GM04504 (cell line): ENCODE measurements at regions not wholly inside any gene's neighbourhood (a gene's known extent, or its start where the extent isn't known, plus 50 kb on each side); places are given as distances from the start of the nearest gene placed in this dataset.
"Not testable (repeated sequence)": the region's sequence is repeated elsewhere in the genome, so short reads cannot be mapped to it uniquely, and the experiment has no call there.

ENCODE experiments used
- DNase-seq: peaks from one replicate; pipeline ENCODE4 v3.0.0-alpha.2; 2012; ENCODE audit warnings: low read depth

DNA sequence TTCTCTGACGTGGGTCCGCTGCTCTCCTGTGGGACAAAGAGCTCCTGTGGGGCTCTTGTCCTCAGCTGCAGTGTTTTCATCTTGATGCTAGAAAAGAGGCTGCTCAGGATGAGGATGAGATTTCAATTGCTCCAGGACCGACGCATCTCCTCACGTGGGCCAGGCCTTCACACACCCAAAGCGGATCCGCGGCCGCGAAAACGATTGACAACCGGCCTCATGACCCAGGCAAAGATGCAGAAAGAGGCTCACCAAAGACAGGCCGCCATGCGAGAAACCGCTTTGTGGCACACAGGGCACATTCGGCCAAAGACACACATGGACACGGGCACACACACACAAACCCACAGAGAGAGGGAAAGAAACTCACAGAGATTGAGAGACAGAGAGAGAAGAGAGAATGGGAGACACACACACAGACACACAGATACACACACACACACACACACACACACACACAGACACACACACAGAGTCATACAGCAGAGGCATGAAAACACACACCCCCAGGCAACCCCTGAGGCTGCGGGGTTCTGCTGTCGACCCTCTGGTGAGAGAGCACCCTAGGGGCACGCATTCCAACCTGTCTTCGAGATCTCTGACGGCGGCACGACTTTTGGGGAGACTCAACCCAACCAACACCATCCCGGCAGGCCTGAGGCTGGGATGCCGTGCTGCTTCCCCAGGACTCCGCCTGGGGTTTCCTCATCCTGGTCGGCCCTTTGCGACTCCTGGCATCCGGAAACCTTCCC lies 168.5 kb upstream of the ZNF337 start:
- DNase-seq = not testable (repeated sequence)

DNA sequence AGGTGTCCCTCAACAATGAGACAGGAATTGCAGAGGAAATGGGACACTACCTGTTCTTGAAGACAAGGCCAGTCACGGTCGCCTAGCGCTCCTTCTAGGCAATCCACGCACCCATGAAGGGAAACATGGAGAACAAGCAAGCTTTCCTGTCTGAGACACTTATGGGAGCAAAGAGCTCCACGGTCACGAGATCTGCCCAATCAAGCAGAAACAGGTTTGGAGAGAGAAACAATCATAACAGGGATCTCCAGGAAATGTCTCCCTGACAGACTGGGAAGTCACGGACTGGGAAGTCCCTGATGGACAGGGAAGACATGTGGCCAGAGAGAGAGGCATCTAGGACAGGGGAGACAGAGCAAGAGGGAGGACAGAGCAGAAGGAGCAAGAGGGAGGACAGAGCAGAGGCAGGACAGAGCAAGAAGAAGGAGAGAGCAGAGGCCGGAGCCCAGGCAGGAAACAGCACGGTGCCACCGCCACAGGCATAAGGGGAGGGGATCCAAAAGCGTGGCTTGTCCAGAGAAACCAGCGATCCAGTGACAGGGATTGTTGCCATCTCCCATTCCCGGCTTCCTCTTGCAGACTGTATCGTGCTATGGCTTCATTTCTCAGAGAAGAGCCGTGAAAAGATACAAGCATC lies 167.8 kb upstream of the ZNF337 start:
- DNase-seq = no peak

DNA sequence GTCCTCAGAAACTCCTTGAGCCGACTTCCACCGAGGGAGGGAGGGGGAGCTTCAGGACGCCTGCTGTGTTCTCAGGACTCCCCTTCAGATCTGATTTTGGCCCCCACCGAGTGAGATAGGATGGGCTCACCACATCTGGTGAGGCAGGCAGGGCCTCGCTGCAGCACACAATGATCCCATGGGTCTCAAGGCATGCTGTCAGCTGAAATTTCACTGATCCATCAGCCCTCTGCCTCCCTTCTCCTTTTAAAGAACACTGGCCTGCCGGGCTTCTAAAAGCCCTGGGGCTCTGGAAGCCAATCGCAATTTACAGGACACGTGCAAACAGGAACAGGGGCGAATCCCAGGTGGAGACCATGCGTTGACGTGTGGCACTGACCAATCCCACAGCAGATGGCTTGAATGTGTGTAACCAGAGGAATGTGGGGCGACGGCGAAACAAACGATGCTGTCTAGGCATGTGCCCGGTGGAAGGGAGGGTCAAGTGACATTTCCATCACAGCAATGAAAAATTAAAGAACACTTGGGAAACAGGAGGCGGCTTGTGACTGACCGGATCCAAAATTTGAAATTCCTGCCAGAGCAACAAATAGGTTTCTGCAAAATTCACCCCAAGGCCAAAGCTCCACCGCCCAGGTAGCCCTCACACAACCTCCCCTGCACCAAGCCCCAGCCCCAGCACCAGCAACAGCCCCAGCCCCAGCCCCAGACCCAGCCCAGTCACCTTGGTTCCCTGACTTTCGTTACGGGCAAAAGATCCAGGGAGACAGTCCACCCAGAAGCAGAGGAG lies 167.1 kb upstream of the ZNF337 start:
- no peak for DNase-seq

DNA sequence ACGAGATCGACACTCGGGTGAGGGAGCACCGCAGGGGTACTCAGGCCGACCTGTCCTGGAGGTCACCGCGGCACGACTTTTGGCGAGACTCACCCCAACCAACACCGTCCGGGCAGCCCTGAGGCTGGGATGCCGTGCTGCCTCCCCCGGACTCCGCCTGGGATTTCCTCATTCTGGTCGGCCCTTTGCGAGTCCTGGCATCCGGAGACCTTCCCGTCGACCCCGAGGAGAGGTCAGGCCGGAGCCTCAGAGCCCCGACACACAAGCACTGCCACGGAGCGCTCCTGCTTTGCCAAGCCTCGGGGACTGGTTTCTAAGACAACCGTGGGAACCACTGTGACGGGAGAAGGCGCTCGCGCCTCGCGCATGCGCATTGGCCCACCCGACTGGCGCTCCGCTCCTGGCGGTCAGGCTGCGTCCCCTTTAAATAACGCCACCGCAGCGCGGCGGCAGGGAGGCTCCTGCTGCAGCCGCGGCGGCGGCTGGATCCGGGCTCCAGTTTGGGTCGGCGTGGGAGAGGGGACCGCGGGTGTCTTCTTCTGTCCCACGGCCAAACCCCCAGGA lies 166.4 kb upstream of the ZNF337 start:
- DNase-seq = peak; percentile 71

DNA sequence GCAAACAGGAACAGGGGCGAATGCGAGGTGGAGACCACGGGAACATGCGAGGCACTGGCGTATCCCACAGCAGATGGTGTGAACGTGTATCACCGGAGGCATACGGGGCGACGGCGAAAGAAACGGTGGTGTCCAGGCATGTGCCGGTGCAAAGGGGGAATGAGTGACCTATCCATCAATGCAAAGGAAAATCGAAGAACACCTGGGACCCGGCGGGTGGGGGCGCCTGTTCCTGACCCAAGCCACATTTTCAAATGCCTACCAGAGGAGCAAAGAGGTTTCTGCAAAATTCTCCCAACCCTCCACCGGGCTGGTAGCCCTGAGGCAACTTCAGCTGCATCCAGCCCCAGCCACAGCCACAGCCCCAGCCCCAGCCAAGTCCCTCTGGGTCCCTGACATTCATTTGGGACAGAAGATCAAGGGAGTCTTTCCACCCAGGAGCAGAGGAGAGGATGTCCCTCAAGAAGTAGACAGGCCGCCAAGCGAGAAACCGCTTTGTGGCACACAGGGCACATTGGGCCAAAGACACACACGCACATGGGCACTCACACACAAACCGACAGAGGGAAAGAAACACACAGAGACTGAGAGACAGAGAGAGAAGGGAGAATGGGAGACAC lies 164.0 kb upstream of the ZNF337 start:
- DNase-seq = no peak

DNA sequence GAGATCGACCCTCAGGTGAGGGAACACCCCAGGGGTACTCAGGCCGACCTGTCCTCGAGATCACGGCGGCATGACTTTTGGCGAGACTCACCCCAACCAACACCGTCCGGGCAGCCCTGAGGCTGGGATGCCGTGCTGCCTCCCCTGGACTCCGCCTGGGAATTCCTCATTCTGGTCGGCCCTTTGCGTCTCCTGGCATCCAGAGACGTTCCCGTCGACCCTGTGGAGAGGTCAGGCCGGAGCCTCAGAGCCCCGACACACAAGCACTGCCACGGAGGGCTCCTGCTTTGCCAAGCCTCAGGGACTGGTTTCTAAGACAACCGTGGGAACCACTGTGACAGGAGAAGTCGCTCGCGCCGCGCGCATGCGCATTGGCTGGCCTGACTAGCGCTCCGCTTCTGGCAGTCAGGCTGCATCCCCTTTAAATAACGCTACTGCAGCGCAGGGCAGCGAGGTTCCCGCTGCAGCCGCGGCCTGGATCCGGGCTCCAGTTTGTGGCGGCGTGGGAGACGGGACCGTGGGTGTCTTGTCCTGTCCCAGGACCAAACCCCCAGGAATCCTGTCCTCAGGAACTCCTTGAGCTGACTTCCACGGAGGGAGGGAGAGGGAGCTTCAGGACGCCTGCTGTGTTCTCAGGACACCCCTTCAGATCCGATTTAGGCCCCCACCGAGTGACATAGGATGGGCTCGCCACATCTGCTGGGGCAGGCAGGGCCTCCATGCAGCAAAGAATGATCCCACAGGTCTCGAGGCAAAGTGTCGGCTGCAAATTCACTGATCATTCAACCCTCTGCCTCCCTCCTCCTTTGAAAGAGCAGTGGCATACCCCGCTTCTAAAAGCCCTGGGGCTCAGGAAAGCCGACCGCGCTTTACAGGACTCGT lies 163.2 kb upstream of the ZNF337 start:
- no peak for DNase-seq

DNA sequence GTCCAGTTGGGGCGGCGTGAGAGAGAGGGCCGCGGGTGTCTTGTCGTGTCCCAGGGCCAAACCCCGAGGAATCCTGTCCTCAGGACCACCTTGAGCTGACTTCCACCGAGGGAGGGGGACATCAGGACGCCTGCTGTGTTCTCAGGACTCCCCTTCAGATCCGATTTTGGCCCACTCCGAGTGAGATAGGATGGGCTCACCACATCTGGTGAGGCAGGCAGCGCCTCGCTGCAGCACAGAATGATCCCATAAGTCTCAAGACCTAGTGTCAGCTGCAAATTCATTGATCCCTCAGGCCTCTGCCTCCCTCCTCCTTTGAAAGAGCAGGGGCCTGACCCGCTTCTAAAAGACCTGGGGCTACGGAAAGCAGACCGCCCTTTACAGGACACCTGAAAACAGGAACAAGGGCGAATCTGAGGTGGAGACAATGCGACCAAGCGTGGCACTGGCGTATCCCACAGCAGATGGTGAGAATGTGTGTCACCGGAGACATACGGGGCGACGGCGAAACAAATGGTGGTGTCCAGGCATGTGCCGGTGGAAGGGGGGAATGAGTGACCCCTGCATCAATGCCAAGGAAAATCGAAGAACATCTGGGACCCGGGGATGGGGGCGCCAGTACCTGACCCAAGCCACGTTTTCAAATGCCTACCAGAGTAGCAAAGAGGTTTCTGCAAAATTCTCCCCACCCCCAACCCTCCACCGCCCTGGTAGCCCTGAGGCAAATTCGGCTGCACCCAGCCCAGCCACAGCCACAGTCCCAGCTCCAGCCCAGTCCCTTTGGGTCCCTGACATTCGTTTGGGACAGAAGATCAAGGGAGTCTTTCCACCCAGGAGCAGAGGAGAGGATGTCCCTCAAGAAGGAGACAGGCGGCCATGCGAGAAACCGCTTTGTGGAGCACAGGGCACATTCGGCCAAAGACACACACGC lies 162.1 kb upstream of the ZNF337 start:
- DNase-seq = no peak

DNA sequence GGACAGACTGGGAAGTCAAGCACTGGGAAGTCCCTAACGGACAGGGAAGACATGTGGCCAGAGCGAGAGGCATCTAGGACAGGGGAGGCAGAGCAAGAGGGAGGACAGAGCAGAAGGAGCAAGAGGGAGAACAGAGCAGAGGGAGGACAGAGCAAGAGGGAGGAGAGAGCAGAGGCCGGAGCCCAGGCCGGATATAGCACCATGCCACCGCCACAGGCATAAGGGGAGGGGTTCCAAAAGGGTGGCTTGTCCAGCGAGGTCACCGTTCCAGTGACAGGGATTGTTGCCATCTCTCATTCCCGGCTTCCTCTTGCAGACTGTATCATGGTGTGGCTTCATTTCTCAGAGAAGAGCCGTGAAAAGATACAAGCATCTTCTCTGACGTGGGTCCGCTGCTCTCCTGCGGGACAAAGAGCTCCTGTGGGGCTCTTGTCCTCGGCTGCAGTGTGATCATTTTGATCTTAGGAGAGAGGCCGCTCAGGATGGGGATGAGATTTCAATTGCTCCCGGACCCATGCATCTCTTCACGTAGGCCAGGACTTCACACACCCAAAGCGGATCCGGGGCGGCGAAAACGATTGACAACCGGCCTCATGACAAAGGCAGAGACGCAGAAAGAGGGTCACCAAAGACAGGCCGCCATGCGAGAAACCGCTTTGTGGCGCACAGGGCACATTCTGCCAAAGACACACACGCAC lies 160.6 kb upstream of the ZNF337 start:
- DNase-seq = not testable (repeated sequence)

DNA sequence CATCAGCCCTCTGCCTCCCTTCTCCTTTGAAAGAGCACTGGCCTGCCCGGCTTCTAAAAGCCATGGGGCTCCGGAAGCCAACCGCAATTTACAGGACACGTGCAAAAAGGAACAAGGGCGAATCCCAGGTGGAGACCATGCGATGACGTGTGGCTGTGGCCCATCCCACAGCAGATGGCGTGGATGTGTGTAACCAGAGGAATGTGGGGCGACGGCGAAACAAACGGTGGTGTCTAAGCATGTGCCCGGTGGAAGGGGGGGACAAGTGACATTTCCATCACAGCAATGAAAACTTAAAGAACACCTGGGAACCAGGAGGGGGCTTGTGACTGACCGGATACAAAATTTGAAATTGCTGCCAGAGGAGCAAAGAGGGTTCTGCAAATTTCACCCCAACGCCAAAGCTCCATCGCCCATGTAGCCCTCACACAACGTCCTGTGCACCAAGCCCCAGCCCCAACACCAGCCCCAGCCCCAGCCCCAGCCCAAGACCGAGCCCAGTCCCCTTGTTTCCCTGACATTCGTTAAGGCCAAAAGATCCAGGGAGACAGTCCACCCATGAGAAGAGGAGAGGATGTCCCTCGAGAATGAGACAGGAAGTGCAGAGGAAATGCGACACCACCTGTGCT lies 159.7 kb upstream of the ZNF337 start:
- DNase-seq = no peak

DNA sequence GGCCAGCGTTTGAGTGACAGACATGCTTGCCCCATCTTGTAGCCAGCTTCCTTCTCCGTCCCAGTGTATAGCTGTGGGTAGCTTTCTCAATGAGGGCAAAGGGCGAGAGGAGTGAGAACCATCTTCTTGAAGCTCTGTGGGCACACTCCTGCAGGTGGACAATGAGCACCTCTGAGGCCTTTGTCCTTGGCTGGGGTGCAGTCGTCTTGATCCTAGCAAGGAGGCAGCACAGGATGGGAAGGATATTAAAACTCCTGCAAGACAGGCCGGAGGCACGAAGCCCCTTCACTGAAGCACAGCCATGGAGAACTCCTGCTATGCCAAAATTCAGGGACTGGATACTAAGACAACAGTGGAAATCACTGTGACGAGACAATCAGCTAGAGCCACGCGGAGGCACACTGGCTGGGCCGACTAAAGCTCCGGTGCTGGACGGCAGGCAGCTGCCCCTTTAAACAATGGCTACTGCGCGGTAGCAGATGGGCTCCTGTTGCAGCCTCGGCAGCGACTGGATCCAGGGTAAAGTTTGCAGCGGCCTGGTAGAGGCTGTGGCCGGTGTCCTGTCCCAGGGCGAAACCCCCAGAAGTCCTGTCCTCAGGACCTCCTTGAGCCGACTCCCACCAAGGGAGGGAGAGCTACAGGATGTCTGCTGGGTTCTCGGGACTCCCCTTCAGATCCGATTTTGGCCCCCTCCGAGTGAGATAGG lies 159.0 kb upstream of the ZNF337 start:
- not testable (repeated sequence) for DNase-seq

DNA sequence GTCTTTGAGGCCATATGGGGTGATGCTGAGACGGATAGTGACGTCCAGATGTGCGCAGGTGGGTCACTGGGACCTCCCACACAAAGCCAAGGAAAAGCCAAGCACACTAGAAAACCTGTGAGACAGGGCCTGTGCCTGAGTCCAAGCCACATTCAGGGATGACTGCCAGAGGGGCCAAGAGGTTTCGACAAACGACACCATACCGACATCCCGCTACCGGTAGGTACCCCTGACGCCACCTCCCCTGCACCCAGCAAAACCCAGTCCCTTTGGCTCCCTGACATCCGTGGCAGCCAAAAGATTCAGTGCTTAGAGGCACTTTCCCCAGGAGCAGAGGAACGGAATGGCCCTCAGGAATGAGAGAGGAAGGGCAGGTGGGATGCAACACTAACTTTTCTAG lies 158.0 kb upstream of the ZNF337 start:
- DNase-seq = not testable (repeated sequence)

DNA sequence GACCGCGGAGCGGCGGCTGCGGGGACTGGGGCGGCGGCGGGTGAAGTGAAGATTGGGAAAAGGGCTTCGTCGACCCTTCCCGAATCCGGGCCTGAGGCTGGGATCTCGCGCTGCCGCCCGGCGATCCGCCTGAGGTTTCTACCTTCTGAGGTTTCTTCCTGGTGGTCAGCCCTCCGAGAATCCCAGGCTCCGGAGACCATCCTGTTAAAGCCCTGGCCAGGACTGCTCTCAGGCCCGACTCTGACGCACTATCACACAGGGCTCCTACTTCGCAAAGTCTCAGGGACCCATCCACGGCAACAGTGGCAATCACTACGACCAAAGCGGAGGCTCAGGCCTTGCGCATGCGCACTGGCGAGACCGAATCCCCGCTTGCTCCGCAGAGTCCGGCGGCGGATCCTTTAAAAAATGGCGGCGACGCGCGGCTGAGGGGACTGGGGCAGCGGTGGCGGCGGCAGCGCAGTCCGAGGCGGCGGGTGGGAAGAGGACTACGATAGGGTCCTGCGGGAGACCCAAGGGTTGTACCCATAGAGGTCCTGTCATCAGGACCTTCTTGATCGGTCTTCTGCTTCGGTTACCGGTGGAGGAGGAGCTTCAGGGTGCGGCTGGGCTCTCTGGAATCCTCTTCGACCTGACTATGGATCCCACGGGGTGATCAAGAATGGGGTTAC lies 157.2 kb upstream of the ZNF337 start:
- peak; percentile 67 for DNase-seq

DNA sequence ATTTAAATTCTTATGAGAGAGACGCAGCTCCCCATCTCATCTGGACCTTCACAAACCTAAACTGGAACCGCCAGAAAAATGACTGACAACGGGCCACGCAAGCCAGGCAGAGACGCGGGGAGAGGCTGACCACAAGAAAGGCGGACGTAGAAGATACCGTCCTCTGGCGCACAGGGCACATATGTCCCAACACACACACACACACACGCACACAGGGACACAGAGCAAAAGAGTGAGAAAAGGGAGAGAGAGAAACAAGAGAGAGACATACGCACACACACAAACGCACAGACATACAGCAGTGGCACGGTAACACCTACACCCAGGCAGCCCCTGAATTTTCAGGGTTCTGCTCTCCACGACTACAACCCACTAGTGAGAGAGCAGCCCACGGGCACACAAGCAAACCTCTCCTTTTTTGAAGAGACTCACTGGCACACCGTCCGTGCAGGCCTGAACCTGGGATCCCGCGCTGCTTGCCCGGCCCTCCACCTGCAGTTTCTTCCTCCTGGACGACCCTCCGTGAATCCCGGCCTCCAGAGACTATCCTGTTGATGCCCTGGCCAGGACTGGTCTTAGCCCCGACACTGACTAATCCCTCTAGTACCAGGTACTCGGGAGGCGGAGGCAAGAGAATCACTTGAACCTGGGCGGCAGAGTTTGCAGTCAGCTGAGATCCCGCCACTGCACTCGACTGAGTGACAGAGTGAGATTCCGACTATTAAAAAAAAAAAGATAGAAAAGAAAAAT lies 156.5 kb upstream of the ZNF337 start:
- not testable (repeated sequence) for DNase-seq

DNA sequence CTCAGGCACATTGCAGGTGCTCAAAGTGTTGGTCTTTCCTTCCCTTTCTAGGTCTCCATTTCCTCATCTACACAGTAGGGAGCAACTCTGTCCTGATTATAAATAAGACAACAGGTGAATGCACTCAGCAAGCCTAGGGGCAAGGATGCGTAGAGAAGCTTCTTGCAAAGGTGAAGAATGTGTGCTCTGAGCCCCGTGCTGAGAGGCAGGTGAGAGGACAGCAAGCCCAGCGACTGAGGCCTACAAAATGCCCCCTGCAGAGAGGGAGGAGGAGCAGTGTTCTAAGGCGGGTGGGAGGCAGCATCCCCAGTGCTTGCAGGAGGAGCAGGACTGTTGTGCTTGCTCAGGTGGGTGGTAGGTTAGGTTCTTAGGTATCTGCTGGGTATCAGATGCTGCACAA lies 153.5 kb upstream of the ZNF337 start:
- DNase-seq = not testable (repeated sequence)

DNA sequence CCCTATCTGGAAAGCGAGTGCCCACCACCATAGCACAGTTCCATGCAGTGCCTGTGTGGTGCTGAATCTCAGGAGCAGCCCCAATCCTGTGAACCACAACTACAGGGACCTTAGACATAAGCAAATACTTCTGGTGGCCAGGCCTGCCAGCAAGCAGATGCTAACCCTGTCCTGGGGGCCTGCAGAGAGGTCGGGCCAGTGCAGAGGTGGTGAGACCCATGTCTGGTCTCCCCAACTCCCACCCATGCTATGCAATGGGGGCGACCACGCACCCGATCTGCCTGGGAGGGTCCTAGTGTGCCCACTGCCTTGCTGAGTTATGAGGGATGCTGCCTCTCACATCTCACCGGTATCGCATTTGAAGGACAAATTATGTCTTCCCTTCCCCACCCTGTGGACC lies 151.6 kb upstream of the ZNF337 start:
- DNase-seq = no peak

DNA sequence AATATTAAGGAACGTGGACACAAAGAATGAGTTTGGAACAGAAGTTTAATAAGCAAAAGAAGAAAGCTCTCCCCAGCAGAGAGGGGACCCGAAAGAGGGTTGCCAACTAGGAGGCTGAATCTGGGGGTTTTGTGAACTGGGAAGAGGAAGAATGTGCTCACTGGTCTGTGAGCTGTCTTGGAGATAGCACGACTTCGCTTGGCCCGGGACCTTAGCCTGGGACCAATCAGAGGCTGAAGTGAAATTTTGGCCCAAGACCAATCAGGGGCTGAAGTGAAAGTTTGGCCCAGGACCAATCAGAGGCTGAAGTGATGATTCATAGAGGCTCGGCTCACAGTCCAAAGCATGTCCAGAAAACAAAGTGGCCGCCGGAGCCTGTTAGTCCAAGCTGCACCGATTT lies 148.0 kb upstream of the ZNF337 start:
- DNase-seq = not testable (repeated sequence)

DNA sequence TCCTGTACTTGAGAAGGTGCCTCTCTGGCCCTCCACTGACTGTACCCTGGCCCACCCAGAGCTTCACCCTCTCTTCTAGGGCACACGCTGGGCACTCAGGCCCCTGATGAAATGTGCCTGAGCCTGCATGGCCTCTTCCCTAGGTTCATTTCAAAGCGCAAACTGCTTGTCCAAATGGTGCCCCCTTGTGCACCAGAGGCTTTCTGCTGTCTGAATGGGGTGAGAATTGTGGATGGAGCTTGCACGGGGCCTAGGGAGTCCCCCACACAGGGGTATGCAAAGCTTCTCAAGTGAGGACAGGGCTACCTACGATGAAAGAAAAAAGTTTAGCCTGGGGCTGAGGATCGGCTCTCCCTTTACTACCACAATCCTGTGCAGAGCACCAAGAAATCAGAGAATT lies 116.9 kb upstream of the ZNF337 start:
- not testable (repeated sequence) for DNase-seq
